ENCODE measurements at regions not wholly inside any gene's neighbourhood (a gene's known extent, or its start where the extent isn't known, plus 50 kb on each side); places are given as distances from the start of the nearest gene placed in this dataset.

DNA sequence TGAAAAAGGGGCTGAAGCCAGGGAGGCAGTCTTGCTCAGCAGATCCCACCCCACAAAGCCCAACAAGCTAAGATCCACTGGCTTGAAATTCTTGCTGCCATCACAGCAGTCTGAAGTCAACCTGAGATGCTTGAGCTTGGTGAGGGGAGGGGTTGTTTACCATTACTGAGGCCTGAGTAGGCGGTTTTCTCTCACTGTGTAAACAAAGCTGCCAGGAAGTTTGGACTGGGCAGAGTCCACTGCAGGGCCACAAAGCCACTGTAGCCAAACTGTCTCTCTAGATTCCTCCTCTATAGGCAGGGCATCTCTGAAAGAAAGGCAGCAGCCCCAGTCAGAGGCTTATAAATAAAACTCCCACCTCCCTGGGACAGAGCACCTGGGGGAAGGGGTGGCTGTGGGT is 746.1 kb upstream of the LRRC4C start:
- FAIRE-seq: no peak

- FAIRE-seq: no peak
Measured at GRCh38 chr11:42225664-42226063, 766.2 kb upstream of the LRRC4C start.

GRCh38 chr11:42232673-42233072 is 773.2 kb upstream of the LRRC4C start:
- FAIRE-seq: no peak

- no peak for FAIRE-seq
Measured at GRCh38 chr11:42234451-42234951, 775.0 kb upstream of the LRRC4C start.

- FAIRE-seq: no peak
Measured at GRCh38 chr11:42237701-42238235, 778.3 kb upstream of the LRRC4C start.

GRCh38 chr11:42239188-42239587 is 779.7 kb upstream of the LRRC4C start:
- no peak for FAIRE-seq

DNA sequence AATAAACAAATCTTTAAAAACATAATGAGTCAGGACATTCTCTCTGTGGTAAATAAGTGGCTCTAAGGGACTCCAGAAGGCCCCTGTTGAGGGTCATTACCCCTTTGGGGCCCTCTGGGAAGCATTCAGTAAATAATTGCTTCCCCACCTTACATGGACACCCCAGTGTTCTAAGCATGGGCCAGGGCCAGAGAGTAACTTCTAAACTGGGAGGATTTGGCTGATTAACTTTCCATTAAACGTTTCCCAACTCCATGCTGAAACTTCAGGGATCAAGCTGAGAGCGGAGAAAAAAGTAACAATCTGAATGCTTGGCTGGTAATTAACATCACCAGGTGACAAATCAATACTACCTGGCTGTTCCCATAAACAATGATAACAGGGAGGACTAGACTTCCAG is 783.9 kb upstream of the LRRC4C start:
- no peak for FAIRE-seq

- no peak for FAIRE-seq
Measured at GRCh38 chr11:42244376-42244775, 784.9 kb upstream of the LRRC4C start.

GRCh38 chr11:42249401-42249800 is 789.9 kb upstream of the LRRC4C start:
- FAIRE-seq: no peak

DNA sequence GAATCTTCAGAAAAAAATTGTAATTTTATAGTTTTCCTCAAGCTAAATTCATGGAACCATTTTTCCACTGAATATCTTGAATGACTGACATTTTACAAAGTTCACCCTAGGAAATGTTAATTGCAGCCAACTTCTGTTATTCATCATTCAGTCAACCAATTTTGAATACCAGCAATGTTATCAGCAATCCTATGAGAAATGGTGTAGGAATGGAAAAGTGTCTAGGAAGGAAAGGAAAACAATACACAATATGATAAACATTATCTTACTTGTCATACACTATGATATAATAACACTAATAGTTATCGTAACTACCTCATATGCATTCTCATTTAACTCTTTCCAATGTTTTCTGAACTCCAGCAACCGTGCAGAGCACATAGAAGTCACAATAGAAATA is 790.5 kb upstream of the LRRC4C start:
- no peak for FAIRE-seq

DNA sequence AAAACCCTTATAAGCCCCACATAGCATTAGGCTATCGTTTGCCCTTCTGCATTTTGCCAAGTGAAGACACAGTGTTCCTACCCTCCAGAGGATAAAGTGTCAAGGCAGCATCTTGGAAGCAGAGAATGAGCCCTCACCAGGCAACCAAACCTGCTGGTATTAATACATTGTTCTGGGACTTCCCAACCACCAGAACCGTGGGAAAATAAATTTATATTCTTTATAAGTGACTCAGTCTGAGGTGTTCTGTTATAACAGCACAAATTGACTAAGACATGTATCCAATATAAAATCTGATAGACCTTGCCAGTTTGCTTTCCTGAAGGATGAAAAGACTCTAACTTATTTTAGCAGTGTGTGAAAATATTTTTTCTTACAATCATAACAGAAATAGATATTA is 792.5 kb upstream of the LRRC4C start:
- FAIRE-seq: no peak

GRCh38 chr11:42253156-42253555 is 793.7 kb upstream of the LRRC4C start:
- FAIRE-seq: no peak

DNA sequence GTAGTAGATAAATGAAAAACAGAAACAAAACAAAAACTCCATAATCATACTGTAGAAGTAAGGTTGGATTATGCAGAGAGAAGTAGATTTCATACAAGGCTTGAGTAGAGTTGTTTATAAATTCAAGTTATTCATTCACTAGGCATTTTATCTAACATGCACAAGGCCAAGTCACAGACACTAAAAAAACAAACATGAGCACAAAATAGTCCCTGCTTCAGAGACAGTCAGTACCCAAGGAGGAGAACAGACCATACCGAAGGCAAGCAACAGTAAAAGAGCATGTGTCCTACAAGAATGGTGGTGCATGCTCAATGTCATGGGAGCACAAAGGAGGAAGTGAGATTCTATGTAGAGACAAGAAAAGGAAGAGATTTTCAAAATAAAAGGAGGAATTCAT is 796.5 kb upstream of the LRRC4C start:
- no peak for FAIRE-seq

DNA sequence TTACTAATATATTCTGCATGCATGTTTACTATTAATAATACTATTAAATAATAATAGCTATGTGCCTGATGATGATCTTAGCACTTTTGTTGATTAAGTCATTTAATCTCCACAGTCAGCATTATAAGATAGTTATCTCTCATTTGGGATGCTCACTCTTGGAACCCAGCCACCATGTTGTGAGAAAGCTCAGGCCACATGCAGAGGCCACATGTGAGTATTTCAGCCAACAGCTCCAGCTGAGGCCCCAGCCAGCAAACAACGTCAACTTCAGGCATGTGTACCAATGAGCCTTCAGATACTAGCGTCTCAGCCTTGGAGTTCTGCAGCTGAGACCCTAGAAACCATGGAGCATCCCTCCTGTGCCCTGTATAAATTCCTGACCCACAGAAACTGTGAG is 798.1 kb upstream of the LRRC4C start:
- FAIRE-seq: no peak

DNA sequence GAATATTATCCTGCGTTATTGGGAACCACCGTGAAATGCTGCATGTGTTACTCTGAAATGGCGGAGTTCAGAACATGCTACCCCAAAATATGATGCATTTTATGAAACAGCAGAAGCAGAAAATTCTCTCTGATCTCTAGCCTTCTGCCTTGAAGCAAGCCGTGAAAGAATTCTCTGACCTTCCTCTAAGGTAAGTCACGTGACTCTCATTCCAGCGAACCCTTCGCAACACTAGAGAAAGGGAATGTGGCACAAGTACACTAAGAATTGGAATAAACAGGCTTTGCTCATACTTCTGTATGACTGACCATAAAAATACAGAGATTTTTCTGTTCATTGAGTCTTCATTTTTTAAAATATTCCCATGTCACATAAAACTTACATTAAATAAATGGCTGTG is 805.6 kb upstream of the LRRC4C start:
- no peak for FAIRE-seq

GRCh38 chr11:42271306-42271705 is 811.9 kb upstream of the LRRC4C start:
- FAIRE-seq: no peak

DNA sequence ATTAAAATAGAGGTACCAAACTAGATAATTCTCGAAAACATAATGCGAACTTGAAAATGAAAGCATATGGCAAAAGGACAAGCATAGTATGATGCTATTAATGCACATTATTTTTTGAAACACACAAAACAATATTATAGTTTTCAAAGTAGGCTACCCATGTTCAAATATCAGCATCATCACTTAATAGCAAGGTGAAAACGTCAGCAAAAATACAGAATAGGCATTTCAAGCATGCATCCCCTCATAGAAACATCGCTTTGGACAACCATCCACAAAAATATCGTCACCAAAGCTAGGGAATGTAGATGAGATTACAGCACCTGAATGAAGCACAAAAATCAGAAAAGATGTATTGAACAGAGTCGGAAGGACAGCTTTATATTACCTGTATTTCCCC is 814.5 kb upstream of the LRRC4C start:
- no peak for FAIRE-seq

DNA sequence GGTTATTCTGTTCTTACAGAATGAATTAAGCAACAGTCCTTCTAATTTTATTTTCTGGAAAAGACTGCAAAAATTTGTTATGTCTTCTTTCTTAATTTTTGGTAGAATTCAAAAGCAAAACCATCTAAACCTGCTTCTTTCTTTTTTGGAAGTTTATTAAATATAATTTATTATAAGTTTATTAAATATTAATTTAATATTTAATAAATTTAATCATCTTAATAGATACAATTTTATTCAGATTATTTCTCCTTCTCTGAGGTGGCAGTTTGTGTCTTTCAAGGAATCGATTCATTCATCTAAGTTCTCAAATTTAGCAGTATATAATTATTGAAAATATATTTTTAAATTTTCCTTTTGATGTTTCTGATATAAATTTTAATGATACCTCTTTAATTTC is 837.5 kb upstream of the LRRC4C start:
- no peak for FAIRE-seq

GRCh38 chr11:42299780-42300179 is 840.3 kb upstream of the LRRC4C start:
- no peak for FAIRE-seq

GRCh38 chr11:42301777-42302176 is 842.3 kb upstream of the LRRC4C start:
- peak; percentile 15 for FAIRE-seq

DNA sequence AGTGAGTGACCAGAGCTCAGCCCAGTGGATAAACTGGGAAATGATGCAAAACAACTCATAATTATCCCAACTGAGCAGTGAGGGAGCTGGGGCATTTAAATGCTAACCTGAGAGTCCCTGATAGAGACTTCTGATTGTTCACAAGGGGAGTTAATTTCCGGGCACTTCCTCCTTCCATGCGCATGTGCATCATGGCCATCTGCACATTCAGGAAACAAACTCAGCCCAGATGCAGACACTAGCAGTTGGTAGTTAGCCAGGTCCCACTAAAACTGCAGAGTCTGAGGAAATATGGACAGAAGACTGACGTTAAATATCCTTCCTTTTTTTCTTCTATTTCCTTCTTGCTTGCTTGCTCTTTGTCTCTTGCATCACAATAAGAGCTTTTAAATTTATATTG is 852.1 kb upstream of the LRRC4C start:
- no peak for FAIRE-seq

GRCh38 chr11:42311944-42312343 is 852.5 kb upstream of the LRRC4C start:
- no peak for FAIRE-seq

- no peak for FAIRE-seq
Measured at GRCh38 chr11:42315267-42315666, 855.8 kb upstream of the LRRC4C start.

GRCh38 chr11:42315846-42316245 is 856.4 kb upstream of the LRRC4C start:
- no peak for FAIRE-seq

DNA sequence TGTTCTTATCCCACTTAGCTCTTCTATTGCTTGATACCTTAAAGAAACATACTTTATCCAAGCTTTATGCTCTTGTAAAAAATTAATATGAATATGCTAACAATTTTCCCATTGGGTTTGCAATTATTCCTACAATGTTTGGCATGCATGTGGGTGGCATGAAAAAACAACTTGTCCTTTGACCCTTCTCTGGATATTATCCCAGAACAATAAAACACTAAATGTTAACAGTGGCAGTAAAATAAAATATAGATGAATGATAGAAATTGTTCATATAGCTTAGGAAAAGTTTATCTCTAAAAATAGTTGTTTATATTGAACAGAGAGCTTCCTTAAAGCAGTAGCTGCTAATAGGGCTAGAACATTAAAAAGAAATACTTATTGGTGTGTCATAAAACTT is 860.5 kb upstream of the LRRC4C start:
- no peak for FAIRE-seq
